MCF 10A (cell line): ENCODE measurements at regions not wholly inside any gene's neighbourhood (a gene's known extent, or its start where the extent isn't known, plus 50 kb on each side); places are given as distances from the start of the nearest gene placed in this dataset.

Experiments used
- BruUV-seq: library from RNA; stranded (reverse); fragments of 400-500 nt; replicated peaks from 2 replicates; lab custom pipeline; 2021; lab: Mats Ljungman, UMichigan
- CTCF ChIA-PET: fragments of 300-600 bp; sonication (Branson Sonifier 250); formaldehyde crosslinking; extraction: SDS; loops from one replicate; lab custom pipeline; 2021; ENCODE audit warnings: antibody characterized with exemption, inconsistent platforms; lab: Yijun Ruan, JAX
- POLR2A ChIA-PET: fragments of 300-600, 350-650 bp; sonication (Branson Sonifier 250); formaldehyde crosslinking; extraction: SDS; loops from one replicate; lab custom pipeline; 2020; ENCODE audit warnings: antibody characterized with exemption, inconsistent platforms; lab: Yijun Ruan, JAX
- DNase-seq: peaks from one replicate; pipeline ENCODE4 v3.0.0-alpha.2; 2018; ENCODE audit not compliant: unreplicated experiment
- H3K27ac Mint-ChIP-seq: one replicate; pipeline ENCODE4 v1.8.0; 2022; ENCODE audit warnings: mild to moderate bottlenecking, low read depth, mixed read lengths; ENCODE audit not compliant: unreplicated experiment
- H3K27me3 Mint-ChIP-seq: one replicate; pipeline ENCODE4 v1.8.0; 2022; ENCODE audit warnings: mixed read lengths; ENCODE audit not compliant: insufficient read depth, unreplicated experiment
- H3K36me3 Mint-ChIP-seq: one replicate; pipeline ENCODE4 v1.8.0; 2022; ENCODE audit warnings: mild to moderate bottlenecking, moderate library complexity, mixed read lengths; ENCODE audit not compliant: insufficient read depth, unreplicated experiment
- H3K4me1 Mint-ChIP-seq: one replicate; pipeline ENCODE4 v1.8.0; 2022; ENCODE audit warnings: mixed read lengths; ENCODE audit not compliant: insufficient read depth, unreplicated experiment
- H3K4me3 Mint-ChIP-seq: one replicate; pipeline ENCODE4 v1.8.0; 2022; ENCODE audit warnings: mild to moderate bottlenecking, moderate library complexity, mixed read lengths; ENCODE audit not compliant: unreplicated experiment
- H3K9me3 Mint-ChIP-seq: one replicate; pipeline ENCODE4 v1.8.0; 2022; ENCODE audit warnings: mixed read lengths; ENCODE audit not compliant: unreplicated experiment
- CTCF ChIP-seq: fragments of 200-600 bp; IDR thresholded peaks from one replicate; pipeline ENCODE4 v1.8.0; 2022; ENCODE audit warnings: antibody characterized with exemption, mild to moderate bottlenecking; ENCODE audit not compliant: unreplicated experiment
- intact Hi-C: fragments of 100-400 bp; cut with micrococcal nuclease; formaldehyde crosslinking; loops from 2 replicates; pipeline ENCODE4 v1.14.1; 2022

GRCh38 chr7:125804273-125804672, 874.6 kb upstream of the POT1 start:
- ChIA-PET CTCF (no interaction called here), POLR2A (no interaction called here)
- intact Hi-C loops: no loop called here
- no peaks in the 10 kb centered on the region for H3K9me3 Mint-ChIP-seq
- no peak overlapping the region for H3K27ac Mint-ChIP-seq
- DNase-seq: no peak
- BruUV-seq: no TSS peak
- TF ChIP-seq CTCF: no peak
- no peak overlapping the region for H3K4me3 Mint-ChIP-seq
- H3K36me3 Mint-ChIP-seq: no peaks in the 10 kb centered on the region
- H3K4me1 Mint-ChIP-seq: no peaks in the 10 kb centered on the region
- H3K27me3 Mint-ChIP-seq: no peaks in the 10 kb centered on the region

GRCh38 chr7:125780153-125780552, 850.5 kb upstream of the POT1 start:
- Mint-ChIP-seq H3K27me3 (no peaks in the 10 kb centered on the region), H3K27ac (no peak overlapping the region), H3K4me1 (no peaks in the 10 kb centered on the region), H3K36me3 (no peaks in the 10 kb centered on the region), H3K4me3 (no peak overlapping the region), H3K9me3 (no peaks in the 10 kb centered on the region)
- ChIA-PET POLR2A (no interaction called here), CTCF (no interaction called here)
- DNase-seq: no peak
- BruUV-seq: no TSS peak
- intact Hi-C loops: no loop called here
- no peak for TF ChIP-seq CTCF

- ChIA-PET POLR2A (no interaction called here), CTCF (interaction anchor here (0.7 kb wide), 1 partner anchor 668 kb away, joined by 5 read pairs; no protein-coding TSS in a partner anchor)
- Mint-ChIP-seq H3K9me3 (no peaks in the 10 kb centered on the region), H3K27me3 (no peaks in the 10 kb centered on the region), H3K27ac (no peak overlapping the region), H3K4me3 (no peak overlapping the region), H3K4me1 (no peaks in the 10 kb centered on the region), H3K36me3 (no peaks in the 10 kb centered on the region)
- DNase-seq: no peak
- BruUV-seq: no TSS peak
- TF ChIP-seq CTCF: no peak
- intact Hi-C loops: no loop called here
These were observed 845.7 kb upstream of the POT1 start for GRCh38 chr7:125775317-125775716.

- no peaks in the 10 kb centered on the region for H3K27me3 Mint-ChIP-seq
- no peak for TF ChIP-seq CTCF
- no peaks in the 10 kb centered on the region for H3K9me3 Mint-ChIP-seq
- H3K27ac Mint-ChIP-seq: no peak overlapping the region
- no peak for DNase-seq
- H3K4me3 Mint-ChIP-seq: no peak overlapping the region
- intact Hi-C loops: no loop called here
- CTCF ChIA-PET: no interaction called here
- BruUV-seq: no TSS peak
- H3K4me1 Mint-ChIP-seq: no peaks in the 10 kb centered on the region
- POLR2A ChIA-PET: interaction anchor here (0.6 kb wide), 1 partner anchor 37 kb away, joined by 3 read pairs; no protein-coding TSS in a partner anchor
- no peaks in the 10 kb centered on the region for H3K36me3 Mint-ChIP-seq
These were observed 843.6 kb upstream of the POT1 start for GRCh38 chr7:125773113-125773785.
